Loucy (cell line): ENCODE measurements at regions not wholly inside any gene's neighbourhood (a gene's known extent, or its start where the extent isn't known, plus 50 kb on each side); places are given as distances from the start of the nearest gene placed in this dataset.

ENCODE experiments used
- H2AFZ ChIP-seq: fragments of 200-600 bp; sonication (generic); 2 replicates; pipeline ENCODE4 v1.6.0; 2016; ENCODE audit warnings: antibody characterized with exemption, mild to moderate bottlenecking, low read length, moderate library complexity
- H3F3A ChIP-seq: fragments of 200-600 bp; 2 replicates; pipeline ENCODE4 v1.6.0; 2016; ENCODE audit warnings: antibody characterized with exemption, low read depth, mild to moderate bottlenecking
- H3K27me3 ChIP-seq: fragments of 200-600 bp; sonication (generic); 2 replicates; pipeline ENCODE4 v1.6.1; 2014; ENCODE audit warnings: low read length, mild to moderate bottlenecking; ENCODE audit not compliant: insufficient read depth, poor library complexity, severe bottlenecking
- H3K36me3 ChIP-seq: fragments of 200-600 bp; sonication (generic); 2 replicates; pipeline ENCODE4 v1.6.1; 2016; ENCODE audit warnings: low read length; ENCODE audit not compliant: insufficient read depth
- H3K4me1 ChIP-seq: fragments of 200-600 bp; sonication (generic); 2 replicates; pipeline ENCODE4 v1.5.1; 2014; ENCODE audit warnings: low read length, mild to moderate bottlenecking; ENCODE audit not compliant: insufficient read depth, poor library complexity, severe bottlenecking
- H3K4me2 ChIP-seq: fragments of 200-600 bp; sonication (generic); 2 replicates; pipeline ENCODE4 v1.6.0; 2014; ENCODE audit warnings: antibody characterized with exemption, low read length, low read depth, mild to moderate bottlenecking; ENCODE audit not compliant: poor library complexity, severe bottlenecking
- H3K4me3 ChIP-seq: fragments of 200-600 bp; sonication (generic); 2 replicates; pipeline ENCODE4 v1.5.1; 2014; ENCODE audit warnings: low read length, mild to moderate bottlenecking, mixed read lengths; ENCODE audit not compliant: poor library complexity, severe bottlenecking
- H3K79me2 ChIP-seq: fragments of 200-600 bp; sonication (generic); 2 replicates; pipeline ENCODE4 v1.6.1; 2014; ENCODE audit warnings: low read length; ENCODE audit not compliant: insufficient read depth
- H3K9ac ChIP-seq: fragments of 200-600 bp; sonication (generic); 2 replicates; pipeline ENCODE4 v1.6.0; 2014; ENCODE audit warnings: mild to moderate bottlenecking, low read depth, low read length, moderate library complexity; ENCODE audit not compliant: poor library complexity, severe bottlenecking
- H3K9me2 ChIP-seq: fragments of 200-600 bp; sonication (generic); replicated peaks from 2 replicates; pipeline ENCODE4 v1.6.1; 2016; ENCODE audit warnings: low read depth, low read length, mixed read lengths
- H3K9me3 ChIP-seq: fragments of 200-600 bp; sonication (generic); 2 replicates; pipeline ENCODE4 v1.6.1; 2014; ENCODE audit warnings: mild to moderate bottlenecking, antibody characterized with exemption, low read length, low read depth; ENCODE audit not compliant: insufficient read depth
- H4K20me1 ChIP-seq: fragments of 200-600 bp; sonication (generic); 2 replicates; pipeline ENCODE4 v1.6.0; 2014; ENCODE audit warnings: antibody characterized with exemption, low read length, mild to moderate bottlenecking; ENCODE audit not compliant: insufficient read depth, poor library complexity, severe bottlenecking
- EZH2phosphoT487 ChIP-seq: fragments of 200-600 bp; IDR thresholded peaks from 2 replicates; pipeline ENCODE4 v1.6.1; 2018; ENCODE audit warnings: antibody characterized with exemption, mild to moderate bottlenecking, moderate library complexity, borderline replicate concordance
- TF ChIP-seq, protein P1 (sequence below): fragments of 200-600 bp; sonication (generic); conservative IDR thresholded peaks from 2 replicates; pipeline ENCODE4 v1.5.1; 2014; ENCODE audit warnings: mild to moderate bottlenecking, antibody characterized with exemption, low read length

DNA sequence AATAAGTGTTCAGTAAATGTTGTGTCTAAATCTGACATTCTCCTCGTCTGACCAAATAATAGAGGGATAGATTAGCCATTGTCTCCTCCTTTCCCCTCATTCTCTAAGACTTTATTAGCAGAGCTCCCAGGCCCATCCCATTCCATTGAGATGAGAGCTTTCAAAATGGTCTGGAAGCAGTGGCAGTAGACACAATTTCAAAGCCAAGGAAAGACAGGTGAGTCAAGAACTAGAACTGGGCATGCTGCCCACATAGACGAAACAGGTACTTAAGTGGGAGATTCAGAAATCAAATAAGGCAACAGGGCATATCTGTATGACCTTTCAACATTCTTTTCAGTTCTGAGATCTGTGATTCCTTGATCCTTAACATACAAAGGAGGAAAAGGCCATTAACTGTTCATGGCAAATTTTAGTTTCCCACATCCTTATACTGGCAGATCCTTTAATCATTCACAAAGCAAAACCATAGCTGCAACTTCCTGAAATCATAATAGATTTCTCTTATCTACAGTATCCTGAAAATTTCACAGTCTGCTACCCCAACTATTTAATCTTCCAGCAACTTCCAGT lies 96.6 kb upstream of the KCNA4 start:
- no peak for TF ChIP-seq EZH2phosphoT487
- TF ChIP-seq, protein P1, sequence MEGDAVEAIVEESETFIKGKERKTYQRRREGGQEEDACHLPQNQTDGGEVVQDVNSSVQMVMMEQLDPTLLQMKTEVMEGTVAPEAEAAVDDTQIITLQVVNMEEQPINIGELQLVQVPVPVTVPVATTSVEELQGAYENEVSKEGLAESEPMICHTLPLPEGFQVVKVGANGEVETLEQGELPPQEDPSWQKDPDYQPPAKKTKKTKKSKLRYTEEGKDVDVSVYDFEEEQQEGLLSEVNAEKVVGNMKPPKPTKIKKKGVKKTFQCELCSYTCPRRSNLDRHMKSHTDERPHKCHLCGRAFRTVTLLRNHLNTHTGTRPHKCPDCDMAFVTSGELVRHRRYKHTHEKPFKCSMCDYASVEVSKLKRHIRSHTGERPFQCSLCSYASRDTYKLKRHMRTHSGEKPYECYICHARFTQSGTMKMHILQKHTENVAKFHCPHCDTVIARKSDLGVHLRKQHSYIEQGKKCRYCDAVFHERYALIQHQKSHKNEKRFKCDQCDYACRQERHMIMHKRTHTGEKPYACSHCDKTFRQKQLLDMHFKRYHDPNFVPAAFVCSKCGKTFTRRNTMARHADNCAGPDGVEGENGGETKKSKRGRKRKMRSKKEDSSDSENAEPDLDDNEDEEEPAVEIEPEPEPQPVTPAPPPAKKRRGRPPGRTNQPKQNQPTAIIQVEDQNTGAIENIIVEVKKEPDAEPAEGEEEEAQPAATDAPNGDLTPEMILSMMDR, result no peak
- H3K4me1 ChIP-seq, result no peaks in the 10 kb centered on the region
- H4K20me1 ChIP-seq, result no peaks in the 10 kb centered on the region
- no peak overlapping the region for H2AFZ ChIP-seq
- H3K9me3 ChIP-seq, result no peaks in the 10 kb centered on the region
- no peaks in the 10 kb centered on the region for H3K36me3 ChIP-seq
- no peaks in the 10 kb centered on the region for H3K79me2 ChIP-seq
- H3K9ac ChIP-seq, result no peak overlapping the region
- no peaks in the 10 kb centered on the region for H3K9me2 ChIP-seq
- H3K27me3 ChIP-seq, result no peaks in the 10 kb centered on the region
- no peak overlapping the region for H3K4me2 ChIP-seq
- H3F3A ChIP-seq, result no peaks in the 10 kb centered on the region
- H3K4me3 ChIP-seq, result no peak overlapping the region

- Histone ChIP-seq H4K20me1 (no peaks in the 10 kb centered on the region), H3K79me2 (no peaks in the 10 kb centered on the region), H2AFZ (no peak overlapping the region), H3K4me1 (no peaks in the 10 kb centered on the region), H3K4me3 (no peak overlapping the region), H3K36me3 (no peaks in the 10 kb centered on the region), H3K9me3 (no peaks in the 10 kb centered on the region), H3K4me2 (no peak overlapping the region), H3K9me2 (no peaks in the 10 kb centered on the region), H3K9ac (no peak overlapping the region), H3F3A (no peaks in the 10 kb centered on the region), H3K27me3 (no peaks in the 10 kb centered on the region)
- no peak for TF ChIP-seq EZH2phosphoT487
- TF ChIP-seq, protein P1, result no peak
These were observed 99.7 kb upstream of the KCNA4 start for GRCh38 chr11:30116512-30116911.

GRCh38 chr11:30120045-30120589 lies 103.3 kb upstream of the KCNA4 start:
- H3K9ac ChIP-seq, result no peak overlapping the region
- no peak overlapping the region for H3K4me3 ChIP-seq
- no peaks in the 10 kb centered on the region for H3K9me2 ChIP-seq
- no peaks in the 10 kb centered on the region for H4K20me1 ChIP-seq
- no peaks in the 10 kb centered on the region for H3K36me3 ChIP-seq
- no peaks in the 10 kb centered on the region for H3K27me3 ChIP-seq
- no peak overlapping the region for H2AFZ ChIP-seq
- no peak overlapping the region for H3K4me2 ChIP-seq
- H3F3A ChIP-seq, result no peaks in the 10 kb centered on the region
- no peaks in the 10 kb centered on the region for H3K79me2 ChIP-seq
- H3K4me1 ChIP-seq, result no peaks in the 10 kb centered on the region
- TF ChIP-seq, protein P1, result no peak
- no peak for TF ChIP-seq EZH2phosphoT487
- H3K9me3 ChIP-seq, result no peaks in the 10 kb centered on the region
